H4 (cell line): ENCODE measurements at regions not wholly inside any gene's neighbourhood (a gene's known extent, or its start where the extent isn't known, plus 50 kb on each side); places are given as distances from the start of the nearest gene placed in this dataset.

ENCODE experiments used
- DNase-seq: peaks from one replicate; pipeline ENCODE4 v3.0.0-alpha.2; 2015; ENCODE audit warnings: low spot score

- DNase-seq: no peak
These were observed 354.6 kb upstream of the RASGEF1B start for GRCh38 chr4:81826335-81826734.

- DNase-seq: no peak
These were observed 346.7 kb upstream of the RASGEF1B start for GRCh38 chr4:81818385-81818920.

- DNase-seq: no peak
These were observed 344.5 kb upstream of the RASGEF1B start for GRCh38 chr4:81816031-81816761.

GRCh38 chr4:81814987-81815541, 343.4 kb upstream of the RASGEF1B start:
- no peak for DNase-seq

DNA sequence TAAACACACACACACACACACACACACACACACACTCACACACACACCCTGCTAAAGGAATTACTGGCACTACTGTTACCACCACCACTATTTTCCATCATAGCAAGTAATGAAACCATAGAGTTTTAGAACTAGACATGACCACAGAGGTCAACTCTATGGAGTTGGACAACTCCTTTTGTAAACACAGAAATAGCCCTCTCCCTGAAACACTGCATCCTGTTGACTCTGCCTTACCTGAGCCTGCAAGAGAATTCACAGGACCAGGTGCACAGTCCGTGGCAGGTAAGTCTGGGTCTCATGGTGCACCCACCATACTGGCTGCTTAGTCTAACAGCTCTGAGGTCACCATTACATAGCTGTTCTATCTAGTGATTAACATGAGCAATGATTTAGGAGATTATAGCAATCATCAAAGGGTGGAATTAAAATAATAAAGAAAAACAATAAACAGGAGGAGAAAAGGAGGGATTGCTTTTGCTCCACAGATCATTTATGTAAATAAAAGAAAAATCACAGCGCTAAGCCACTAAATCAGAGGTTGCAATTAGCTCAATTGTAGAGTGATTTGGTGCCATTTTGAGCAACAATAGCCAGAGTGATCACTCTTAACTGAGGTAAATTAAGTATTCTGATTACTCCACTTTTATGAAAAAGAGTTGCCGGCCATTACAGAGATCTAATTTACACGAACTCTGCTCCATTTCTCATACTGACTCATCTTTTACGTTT, 340.0 kb upstream of the RASGEF1B start:
- no peak for DNase-seq

GRCh38 chr4:81808011-81808672, 336.4 kb upstream of the RASGEF1B start:
- DNase-seq: peak; percentile 56

- DNase-seq: no peak
These were observed 335.7 kb upstream of the RASGEF1B start for GRCh38 chr4:81807386-81807785.

- no peak for DNase-seq
These were observed 334.8 kb upstream of the RASGEF1B start for GRCh38 chr4:81806485-81806884.

DNA sequence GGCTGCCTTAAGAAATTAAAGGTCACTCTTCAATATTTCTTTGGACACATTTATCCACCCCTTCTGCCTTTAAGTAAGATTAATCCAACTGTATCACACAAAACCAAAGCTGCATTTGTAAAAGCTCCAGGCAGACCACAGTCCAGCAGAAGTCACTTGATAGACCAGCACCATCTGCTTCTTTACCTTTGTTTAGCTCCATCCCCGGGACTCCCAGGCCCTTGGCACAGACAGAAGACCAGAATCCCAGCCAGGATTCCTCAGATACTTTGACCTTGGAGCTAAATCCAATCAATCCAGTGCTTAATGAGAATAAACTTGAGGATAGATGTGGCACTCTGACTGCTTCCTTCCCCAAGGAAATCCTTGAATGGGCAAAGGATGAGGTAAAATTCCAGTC, 333.1 kb upstream of the RASGEF1B start:
- no peak for DNase-seq

DNA sequence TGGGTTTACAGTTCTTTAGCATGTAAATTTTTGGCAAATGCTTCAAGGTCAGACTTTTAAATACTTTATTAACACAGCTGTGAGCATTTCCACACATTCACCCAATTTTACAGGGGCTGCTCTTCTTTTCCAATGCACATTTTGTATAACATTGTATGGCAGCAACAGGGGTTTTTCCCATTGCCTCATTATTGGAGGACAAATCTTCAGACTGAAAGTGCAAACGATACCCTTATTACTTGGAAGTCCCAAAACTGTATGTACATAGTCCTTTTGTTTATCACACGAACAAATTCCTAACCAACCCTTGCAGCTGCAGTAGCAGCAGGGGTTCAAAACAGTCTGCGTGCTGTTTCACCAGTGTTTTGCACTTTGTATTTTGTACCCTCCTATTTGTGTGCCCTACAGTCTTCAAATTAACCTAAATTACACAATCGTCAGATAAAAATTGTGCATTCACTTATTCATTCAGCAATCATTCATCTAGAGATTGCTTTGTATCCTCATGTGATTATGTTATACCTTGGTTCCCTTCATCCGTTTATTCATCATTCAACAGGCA, 330.7 kb upstream of the RASGEF1B start:
- DNase-seq: no peak

GRCh38 chr4:81799371-81799770, 327.7 kb upstream of the RASGEF1B start:
- DNase-seq: no peak

GRCh38 chr4:81796790-81797528, 325.3 kb upstream of the RASGEF1B start:
- no peak for DNase-seq

GRCh38 chr4:81792521-81792920, 320.8 kb upstream of the RASGEF1B start:
- DNase-seq: no peak

DNA sequence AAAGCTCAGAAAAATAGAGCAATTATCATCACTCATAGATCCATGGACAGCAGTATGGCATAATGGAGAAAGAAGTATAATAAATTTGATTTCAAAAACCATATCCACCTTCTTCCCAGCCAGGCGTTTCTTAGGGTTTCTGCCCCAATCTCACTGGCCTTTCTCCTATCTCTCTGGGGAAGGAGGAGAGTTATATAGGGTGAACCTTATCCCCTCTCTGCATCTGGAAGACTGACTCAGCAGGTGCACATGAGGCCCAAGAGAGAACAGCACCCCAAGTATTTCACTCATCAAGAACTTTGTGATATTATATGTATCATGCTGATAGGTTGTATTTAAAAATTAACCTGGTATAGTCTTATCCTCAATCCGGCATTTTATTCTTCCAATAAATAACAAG, 318.8 kb upstream of the RASGEF1B start:
- DNase-seq: no peak

DNA sequence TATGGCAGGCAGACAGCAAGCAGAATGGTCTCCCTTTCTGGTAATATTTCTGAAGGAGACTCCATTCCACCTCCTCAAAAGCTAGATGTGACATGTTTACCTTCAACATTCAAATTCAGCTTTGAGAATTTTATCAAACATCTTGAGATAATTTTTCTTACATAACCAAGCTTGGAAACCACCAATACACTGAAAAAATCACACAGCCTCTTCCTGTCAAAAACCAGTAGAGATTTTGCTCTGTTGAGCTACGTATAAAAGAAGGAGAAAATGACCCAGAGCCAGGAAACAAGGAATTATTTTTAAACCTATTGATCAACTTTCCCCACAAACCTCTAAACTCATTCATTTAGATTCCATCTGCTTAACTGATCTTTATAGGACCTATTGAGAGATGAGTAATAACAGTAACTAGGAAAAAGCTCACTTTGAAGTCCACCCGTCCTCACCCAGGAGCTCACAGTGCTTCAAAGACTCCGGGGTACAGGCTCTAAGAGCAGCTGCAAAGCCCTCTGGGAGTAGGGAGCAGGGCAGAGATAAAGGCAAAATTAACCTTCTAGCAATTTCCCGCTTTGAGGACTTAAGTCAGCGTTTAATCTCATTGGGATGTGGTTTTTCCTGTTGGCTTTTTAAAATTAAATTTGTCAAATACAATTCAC, 318.2 kb upstream of the RASGEF1B start:
- no peak for DNase-seq

DNA sequence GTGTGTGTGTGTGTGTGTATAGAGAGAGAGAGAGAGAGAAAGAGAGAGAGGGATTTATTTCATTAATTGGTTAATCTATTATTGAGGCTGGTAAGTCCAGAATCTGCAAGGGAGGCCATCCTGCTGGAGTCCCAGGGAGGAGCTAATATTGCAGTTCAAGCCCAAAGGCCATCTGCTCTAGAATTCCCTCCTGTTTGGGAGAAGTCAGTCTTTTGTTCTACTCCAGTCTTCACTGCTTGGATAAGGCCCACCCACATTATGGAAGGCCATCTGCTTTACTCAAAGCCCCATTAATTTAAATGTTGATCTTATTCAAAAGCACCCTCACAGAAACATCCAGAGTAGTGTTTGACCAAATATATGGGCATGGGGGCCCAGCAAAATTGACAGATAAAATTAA, 317.5 kb upstream of the RASGEF1B start:
- no peak for DNase-seq

DNA sequence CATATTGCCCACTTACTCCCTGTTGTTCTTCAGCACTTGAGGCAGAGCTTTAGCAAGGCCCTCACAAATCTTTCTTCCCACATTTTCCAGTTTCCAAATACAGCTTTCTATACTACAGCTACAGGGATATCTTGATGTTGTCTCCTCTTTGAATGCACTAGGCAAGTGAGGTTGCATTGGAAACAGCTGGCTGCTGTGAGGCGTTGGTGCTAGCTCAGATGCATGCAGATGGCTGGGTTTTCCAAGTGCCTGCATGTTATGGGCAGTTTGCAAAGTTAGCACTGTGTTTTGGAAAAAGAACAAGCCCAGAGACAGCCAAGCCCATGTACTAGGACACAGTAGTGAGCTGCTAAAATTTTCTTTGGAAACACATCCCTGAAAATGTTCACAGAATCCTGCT, 315.1 kb upstream of the RASGEF1B start:
- no peak for DNase-seq

- DNase-seq: peak; percentile 50
These were observed 314.5 kb upstream of the RASGEF1B start for GRCh38 chr4:81786063-81786763.

GRCh38 chr4:81785338-81785737, 313.6 kb upstream of the RASGEF1B start:
- DNase-seq: peak; percentile 25

DNA sequence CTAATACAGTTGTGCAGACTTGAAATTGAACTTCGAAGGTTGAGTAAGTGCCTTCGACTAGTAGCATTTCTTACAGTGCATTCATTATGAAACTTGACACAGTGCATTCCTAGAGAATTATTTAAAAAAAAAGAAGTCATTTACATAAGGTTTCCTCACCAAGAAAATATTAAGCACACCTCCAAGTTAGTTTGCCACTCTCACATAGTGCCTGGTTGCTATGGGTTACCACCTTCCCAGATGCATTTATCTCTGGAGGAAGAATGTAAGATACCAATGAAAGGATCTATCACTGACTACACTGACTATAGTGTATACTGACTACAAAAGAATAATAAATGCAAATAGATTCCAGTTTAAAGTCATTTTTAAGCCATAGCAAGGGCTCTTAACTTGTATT, 311.9 kb upstream of the RASGEF1B start:
- no peak for DNase-seq
